ENCODE measurements at regions not wholly inside any gene's neighbourhood (a gene's known extent, or its start where the extent isn't known, plus 50 kb on each side); places are given as distances from the start of the nearest gene placed in this dataset.

DNA sequence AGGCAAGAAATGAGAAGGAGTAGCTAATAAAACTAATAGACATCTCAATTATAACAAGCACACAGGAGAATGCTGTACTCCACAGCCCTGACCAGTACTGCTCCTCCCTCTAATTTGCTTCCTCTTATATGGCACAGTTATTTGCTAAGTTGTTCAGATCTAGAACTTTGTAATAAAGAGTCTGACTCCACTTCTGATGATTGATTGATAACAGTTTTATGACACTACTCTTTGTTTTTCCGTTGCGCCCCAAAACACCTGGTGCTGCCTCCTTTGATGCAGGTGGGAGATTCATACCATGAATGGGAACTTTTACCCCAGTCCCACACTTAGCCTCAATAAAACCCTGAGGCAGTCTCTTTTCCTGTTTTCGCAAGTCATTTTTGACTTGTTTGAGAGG lies 777.7 kb downstream of the GBE1 start:
- TF ChIP-seq, protein P1, sequence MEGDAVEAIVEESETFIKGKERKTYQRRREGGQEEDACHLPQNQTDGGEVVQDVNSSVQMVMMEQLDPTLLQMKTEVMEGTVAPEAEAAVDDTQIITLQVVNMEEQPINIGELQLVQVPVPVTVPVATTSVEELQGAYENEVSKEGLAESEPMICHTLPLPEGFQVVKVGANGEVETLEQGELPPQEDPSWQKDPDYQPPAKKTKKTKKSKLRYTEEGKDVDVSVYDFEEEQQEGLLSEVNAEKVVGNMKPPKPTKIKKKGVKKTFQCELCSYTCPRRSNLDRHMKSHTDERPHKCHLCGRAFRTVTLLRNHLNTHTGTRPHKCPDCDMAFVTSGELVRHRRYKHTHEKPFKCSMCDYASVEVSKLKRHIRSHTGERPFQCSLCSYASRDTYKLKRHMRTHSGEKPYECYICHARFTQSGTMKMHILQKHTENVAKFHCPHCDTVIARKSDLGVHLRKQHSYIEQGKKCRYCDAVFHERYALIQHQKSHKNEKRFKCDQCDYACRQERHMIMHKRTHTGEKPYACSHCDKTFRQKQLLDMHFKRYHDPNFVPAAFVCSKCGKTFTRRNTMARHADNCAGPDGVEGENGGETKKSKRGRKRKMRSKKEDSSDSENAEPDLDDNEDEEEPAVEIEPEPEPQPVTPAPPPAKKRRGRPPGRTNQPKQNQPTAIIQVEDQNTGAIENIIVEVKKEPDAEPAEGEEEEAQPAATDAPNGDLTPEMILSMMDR (IDR thresholded peaks at IDR 0.05) = no peak
- no peak for TF ChIP-seq POLR2A (IDR thresholded peaks at IDR 0.05)

Data from ovary (tissue), 3 donors.